Activated CD4-positive, alpha-beta T cell treated with anti-CD3 and anti-CD28 coated beads, Interleukin-2, amount 10 ng/mL, durations not matched to agents 24 days and 14 days (primary cell): ENCODE measurements at regions not wholly inside any gene's neighbourhood (a gene's known extent, or its start where the extent isn't known, plus 50 kb on each side); places are given as distances from the start of the nearest gene placed in this dataset.

Experiments used
- DNase-seq: peaks from one replicate; pipeline ENCODE4 v3.0.0; 2022
- H3K27ac Mint-ChIP-seq: one replicate; pipeline ENCODE4 v1.8.0; 2022; ENCODE audit warnings: mild to moderate bottlenecking, mixed read lengths
- H3K27me3 Mint-ChIP-seq: one replicate; pipeline ENCODE4 v1.8.0; 2022; ENCODE audit warnings: mixed read lengths
- H3K36me3 Mint-ChIP-seq: one replicate; pipeline ENCODE4 v1.8.0; 2022; ENCODE audit warnings: low read depth, mild to moderate bottlenecking, mixed read lengths
- H3K4me1 Mint-ChIP-seq: one replicate; pipeline ENCODE4 v1.8.0; 2021; ENCODE audit warnings: mixed read lengths
- H3K4me3 Mint-ChIP-seq: one replicate; pipeline ENCODE4 v1.8.0; 2022; ENCODE audit warnings: mild to moderate bottlenecking, moderate library complexity, mixed read lengths
- H3K9me3 Mint-ChIP-seq: one replicate; pipeline ENCODE4 v1.8.0; 2021; ENCODE audit warnings: mixed read lengths
- intact Hi-C: fragments of 100-400 bp; cut with micrococcal nuclease; formaldehyde crosslinking; loops from one replicate; pipeline ENCODE4 v1.15.1; 2023

DNA sequence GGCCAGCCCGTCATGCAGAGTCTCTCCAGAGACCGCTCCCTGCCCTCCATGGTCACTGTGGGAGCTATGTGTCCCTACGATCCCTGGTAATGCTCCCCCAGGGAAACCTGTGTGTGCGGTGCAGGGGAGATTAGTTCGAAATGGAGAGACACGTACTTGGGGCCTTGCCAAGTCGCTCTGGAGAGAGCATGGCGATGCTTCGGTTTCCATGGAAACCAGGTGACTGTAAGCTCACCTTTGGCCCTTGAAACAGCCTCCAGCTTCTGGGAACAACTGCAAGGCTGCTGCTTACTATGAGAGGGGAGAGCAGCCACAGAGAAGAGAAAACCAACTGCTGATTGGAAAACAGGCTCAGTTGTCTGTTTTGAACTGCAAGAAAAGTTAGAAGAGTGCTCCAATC lies 879.7 kb upstream of the EEF2KMT start:
- Mint-ChIP-seq H3K4me3 (no peak overlapping the region), H3K4me1 (no peaks in the 10 kb centered on the region), H3K27ac (no peak overlapping the region), H3K36me3 (no peaks in the 10 kb centered on the region), H3K9me3 (no peaks in the 10 kb centered on the region), H3K27me3 (no peaks in the 10 kb centered on the region)
- intact Hi-C loops, result no loop called here
- no peak for DNase-seq

DNA sequence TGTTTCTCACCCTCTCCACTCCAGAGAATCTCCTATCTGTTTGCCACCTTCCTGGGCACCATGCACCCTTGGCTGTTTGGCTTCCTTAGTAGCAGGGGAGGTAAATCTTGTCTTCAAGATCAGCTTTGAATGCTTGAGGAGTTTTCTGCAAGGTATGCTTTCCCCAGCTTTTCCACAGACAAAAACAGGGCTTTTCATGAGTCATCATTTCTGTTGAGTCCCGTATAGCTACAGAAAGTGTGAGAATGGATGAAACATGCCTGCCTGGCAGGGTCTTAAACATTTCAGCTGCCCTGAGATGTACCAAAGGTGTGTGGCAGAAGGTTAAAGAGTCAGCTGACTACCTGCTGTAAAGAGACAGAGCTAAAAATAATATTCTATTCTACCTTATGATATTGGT lies 875.2 kb upstream of the EEF2KMT start:
- Mint-ChIP-seq H3K27ac (no peak overlapping the region), H3K27me3 (no peaks in the 10 kb centered on the region), H3K4me3 (no peak overlapping the region), H3K36me3 (no peaks in the 10 kb centered on the region), H3K9me3 (peaks cover 9% of the 10 kb centered on the region), H3K4me1 (no peaks in the 10 kb centered on the region)
- intact Hi-C loops, result no loop called here
- no peak for DNase-seq

DNA sequence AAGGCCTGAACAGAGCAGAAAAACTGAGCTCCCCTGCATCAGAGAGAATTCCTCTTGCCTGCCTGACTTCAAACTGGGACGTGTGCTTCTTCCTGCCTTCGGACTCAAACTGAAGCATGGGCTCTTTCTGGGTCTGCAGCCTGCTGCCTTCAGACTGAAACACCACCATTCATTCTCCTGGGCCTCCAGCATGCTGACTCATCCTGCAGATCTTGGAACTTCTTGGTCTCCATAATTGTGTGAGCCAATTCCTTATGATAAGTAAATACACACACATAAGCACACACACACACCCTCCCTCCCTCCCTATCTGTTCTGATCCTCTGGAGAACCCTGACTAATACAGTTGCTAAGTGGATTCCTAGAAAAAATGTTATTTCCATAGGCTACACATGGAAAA lies 874.3 kb upstream of the EEF2KMT start:
- H3K27ac Mint-ChIP-seq, result no peak overlapping the region
- no peaks in the 10 kb centered on the region for H3K27me3 Mint-ChIP-seq

DNA sequence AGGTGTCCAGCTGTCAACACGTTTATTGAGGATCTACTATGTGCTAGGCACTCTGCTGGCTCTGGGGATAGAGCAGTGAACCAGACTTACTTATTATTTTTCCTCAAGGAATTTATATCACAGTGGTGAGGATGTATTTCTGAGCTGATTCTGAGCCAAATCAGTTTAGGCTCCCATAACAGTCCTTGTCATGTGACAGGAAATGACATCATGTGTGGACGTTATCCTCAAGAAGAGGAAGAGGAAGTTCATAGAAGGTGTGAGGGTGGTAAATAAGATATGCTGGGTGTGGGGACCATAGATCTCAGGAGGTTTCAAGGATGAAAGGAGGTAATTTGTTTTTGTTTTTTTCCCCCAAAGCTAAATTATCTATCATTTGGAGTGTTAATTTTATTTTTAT lies 873.5 kb upstream of the EEF2KMT start:
- no peak overlapping the region for H3K27ac Mint-ChIP-seq
- H3K9me3 Mint-ChIP-seq, result peaks cover 9% of the 10 kb centered on the region
- no peak for DNase-seq
- intact Hi-C loops, result no loop called here
- H3K4me1 Mint-ChIP-seq, result no peaks in the 10 kb centered on the region
- no peak overlapping the region for H3K4me3 Mint-ChIP-seq
- H3K36me3 Mint-ChIP-seq, result no peaks in the 10 kb centered on the region
- H3K27me3 Mint-ChIP-seq, result no peaks in the 10 kb centered on the region

More for the DNA sequence above, 874.3 kb upstream of the EEF2KMT start:
- H3K4me3 Mint-ChIP-seq, result no peak overlapping the region
- intact Hi-C loops, result no loop called here
- DNase-seq, result no peak
- H3K36me3 Mint-ChIP-seq, result no peaks in the 10 kb centered on the region
- H3K4me1 Mint-ChIP-seq, result no peaks in the 10 kb centered on the region
- peaks cover 9% of the 10 kb centered on the region for H3K9me3 Mint-ChIP-seq

DNA sequence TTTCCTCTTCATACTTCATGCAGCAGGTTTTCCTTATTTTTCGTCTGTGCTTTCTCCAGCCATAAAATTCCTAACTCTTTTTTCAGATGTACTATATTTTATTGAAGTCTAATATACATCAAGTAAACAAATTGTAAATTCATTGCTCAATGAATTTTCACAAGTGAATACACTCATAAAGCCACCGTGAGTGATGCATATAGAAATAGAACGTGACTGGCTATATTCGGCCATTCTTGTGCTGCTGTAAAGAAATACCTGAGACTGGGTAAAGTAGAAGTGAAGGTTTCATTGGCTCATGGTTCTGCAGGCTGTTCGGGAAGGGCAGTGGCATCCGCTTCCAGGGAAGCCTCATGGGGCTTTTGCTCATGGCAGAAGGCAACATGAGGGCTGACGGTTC lies 868.4 kb upstream of the EEF2KMT start:
- Mint-ChIP-seq H3K27me3 (no peaks in the 10 kb centered on the region), H3K4me1 (no peaks in the 10 kb centered on the region), H3K27ac (no peak overlapping the region), H3K4me3 (no peak overlapping the region), H3K9me3 (peaks cover 15% of the 10 kb centered on the region), H3K36me3 (no peaks in the 10 kb centered on the region)
- DNase-seq, result no peak
- intact Hi-C loops, result no loop called here

DNA sequence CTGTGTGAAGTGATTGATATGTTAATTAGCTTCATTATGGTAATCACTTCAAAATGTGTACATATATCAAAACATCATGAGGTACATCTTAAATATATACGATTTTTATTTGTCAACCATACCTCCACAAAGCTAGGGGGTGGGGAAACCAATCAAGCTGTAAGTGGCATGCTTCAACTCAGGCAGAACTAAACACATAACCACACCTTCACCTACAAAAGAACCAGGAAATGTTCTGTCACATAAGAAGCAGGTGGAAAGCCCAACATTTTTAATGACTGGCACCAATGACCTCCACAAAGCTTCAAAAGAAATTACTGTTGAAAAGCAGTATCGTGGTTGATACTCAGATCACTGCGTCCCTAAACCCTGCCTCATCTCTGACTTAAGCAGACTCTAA lies 867.7 kb upstream of the EEF2KMT start:
- DNase-seq, result no peak
- intact Hi-C loops, result no loop called here
- Mint-ChIP-seq H3K9me3 (peaks cover 12% of the 10 kb centered on the region), H3K4me1 (no peaks in the 10 kb centered on the region), H3K27ac (no peak overlapping the region), H3K27me3 (no peaks in the 10 kb centered on the region), H3K4me3 (no peak overlapping the region), H3K36me3 (no peaks in the 10 kb centered on the region)

DNA sequence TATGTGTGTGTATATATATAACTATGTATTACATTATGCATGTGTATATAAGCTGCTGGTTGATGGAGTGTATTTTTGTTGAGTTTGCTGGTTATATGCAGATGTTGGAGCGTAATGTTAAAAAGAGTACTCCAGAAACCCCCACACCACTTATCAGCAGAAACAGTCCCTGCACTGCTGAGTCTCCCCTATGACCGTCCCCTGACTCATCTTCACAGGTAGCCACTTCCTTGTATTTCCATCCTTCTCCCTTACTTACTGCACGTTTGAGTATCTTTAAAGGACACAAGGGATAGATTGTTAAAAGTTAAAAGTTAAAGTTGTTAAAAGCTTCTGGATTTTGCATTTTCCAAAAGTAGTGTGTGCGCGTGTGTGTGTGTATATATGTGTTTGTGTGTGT lies 853.9 kb upstream of the EEF2KMT start:
- Mint-ChIP-seq H3K27me3 (no peaks in the 10 kb centered on the region), H3K36me3 (peaks cover 1% of the 10 kb centered on the region), H3K9me3 (peaks cover 11% of the 10 kb centered on the region), H3K4me1 (no peaks in the 10 kb centered on the region), H3K4me3 (no peak overlapping the region), H3K27ac (no peak overlapping the region)
- intact Hi-C loops, result no loop called here
- DNase-seq, result no peak

DNA sequence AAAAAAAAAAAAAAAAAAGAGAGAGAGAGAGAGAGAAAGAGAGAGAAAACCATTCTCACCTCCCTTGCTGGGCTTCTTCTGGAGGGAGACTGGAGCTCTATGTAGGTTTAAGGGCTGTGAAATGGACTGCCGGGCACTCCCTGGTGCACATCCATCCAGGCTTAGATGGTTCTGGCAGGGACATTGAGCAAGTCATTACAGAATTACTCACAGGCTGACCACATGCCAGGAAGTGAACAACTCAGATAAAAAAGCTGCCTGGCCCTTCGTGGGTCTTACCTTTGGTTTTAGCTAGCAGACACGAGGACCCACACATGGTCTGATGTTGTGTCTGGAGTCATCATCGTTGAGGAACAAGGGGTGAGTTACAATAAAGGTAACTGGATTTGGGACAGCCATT lies 847.4 kb upstream of the EEF2KMT start:
- intact Hi-C loops, result no loop called here
- no peak for DNase-seq

DNA sequence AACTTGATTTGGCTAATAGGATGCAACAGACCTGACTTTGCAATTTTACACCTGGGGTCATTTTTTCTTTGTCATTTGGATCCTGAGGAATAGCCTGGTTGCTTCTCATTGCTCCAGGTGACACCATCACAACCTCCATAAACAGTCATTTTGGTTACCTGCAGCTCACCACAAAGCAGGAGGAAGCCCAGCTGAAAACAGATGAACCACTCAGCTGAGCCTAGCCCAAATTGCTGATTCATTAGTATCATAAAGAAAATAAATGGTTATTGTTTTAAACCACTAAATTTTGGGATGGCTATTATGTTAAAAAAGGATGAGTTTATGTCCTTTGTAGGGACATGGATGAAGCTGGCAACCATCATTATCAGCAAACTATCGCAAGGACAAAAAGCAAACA lies 841.0 kb upstream of the EEF2KMT start:
- no peaks in the 10 kb centered on the region for H3K4me1 Mint-ChIP-seq
- H3K9me3 Mint-ChIP-seq, result peaks cover 20% of the 10 kb centered on the region
- no peaks in the 10 kb centered on the region for H3K36me3 Mint-ChIP-seq
- no peaks in the 10 kb centered on the region for H3K27me3 Mint-ChIP-seq
- H3K27ac Mint-ChIP-seq, result no peak overlapping the region
- no peak overlapping the region for H3K4me3 Mint-ChIP-seq
- no peak for DNase-seq
- intact Hi-C loops, result no loop called here

More for the DNA sequence above, 847.4 kb upstream of the EEF2KMT start:
- H3K4me3 Mint-ChIP-seq, result no peak overlapping the region
- H3K27ac Mint-ChIP-seq, result no peak overlapping the region
- H3K27me3 Mint-ChIP-seq, result no peaks in the 10 kb centered on the region
- H3K36me3 Mint-ChIP-seq, result peaks cover 1% of the 10 kb centered on the region
- H3K9me3 Mint-ChIP-seq, result peaks cover 18% of the 10 kb centered on the region
- no peaks in the 10 kb centered on the region for H3K4me1 Mint-ChIP-seq

DNA sequence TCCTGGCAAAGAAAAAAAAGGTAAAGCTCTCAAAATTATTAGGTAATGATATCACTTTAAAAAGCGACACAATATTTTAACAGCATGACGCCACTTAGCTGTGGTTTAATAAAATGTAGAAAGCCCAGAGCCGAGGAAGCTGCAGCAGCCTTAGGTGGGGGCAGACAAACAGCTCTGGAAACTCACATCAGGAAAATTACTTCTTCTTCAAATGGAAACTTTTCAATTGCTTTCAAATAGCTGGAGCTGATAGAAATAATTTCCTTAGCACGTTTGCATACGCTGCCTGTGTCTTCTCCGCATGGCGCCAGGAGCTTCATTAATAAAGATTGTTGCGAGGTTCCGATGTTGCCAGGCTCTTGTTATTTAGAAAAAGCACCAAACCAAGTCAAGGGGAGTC lies 835.3 kb upstream of the EEF2KMT start:
- intact Hi-C loops, result no loop called here
- Mint-ChIP-seq H3K9me3 (peaks cover 25% of the 10 kb centered on the region), H3K27ac (no peak overlapping the region), H3K36me3 (no peaks in the 10 kb centered on the region), H3K4me3 (no peak overlapping the region), H3K4me1 (no peaks in the 10 kb centered on the region), H3K27me3 (no peaks in the 10 kb centered on the region)
- no peak for DNase-seq

DNA sequence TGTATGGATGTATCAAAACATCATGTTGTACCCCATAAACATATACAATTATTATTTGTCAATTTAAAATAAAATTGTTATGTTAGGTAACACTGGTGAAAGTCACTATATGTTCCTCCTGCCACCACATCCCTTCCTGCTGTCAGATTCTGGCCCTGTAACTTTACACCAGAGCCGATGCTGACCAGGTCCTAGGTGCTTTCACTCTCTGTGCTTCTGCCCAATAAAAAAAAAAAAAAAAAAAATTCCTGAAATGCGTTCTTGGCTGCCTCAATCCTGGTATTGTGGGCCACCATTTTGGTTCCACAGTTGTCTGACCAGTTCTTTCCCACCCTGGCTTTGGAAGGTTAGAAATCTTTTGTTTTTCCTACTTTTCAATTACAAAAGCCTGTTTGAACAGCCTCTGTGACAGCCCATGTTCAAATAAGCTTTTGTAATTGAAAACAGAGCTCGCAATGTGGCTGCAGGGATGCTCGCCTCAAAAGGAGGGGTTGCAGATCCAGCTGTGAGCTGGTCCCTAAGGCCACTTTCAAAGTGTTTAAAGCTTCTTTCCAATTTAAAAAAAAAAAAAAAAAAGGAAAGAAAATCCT lies 831.0 kb upstream of the EEF2KMT start:
- Mint-ChIP-seq H3K4me3 (no peak overlapping the region), H3K4me1 (no peaks in the 10 kb centered on the region), H3K9me3 (peaks cover 26% of the 10 kb centered on the region), H3K36me3 (no peaks in the 10 kb centered on the region), H3K27me3 (no peaks in the 10 kb centered on the region), H3K27ac (no peak overlapping the region)
- intact Hi-C loops, result no loop called here
- DNase-seq, result no peak

DNA sequence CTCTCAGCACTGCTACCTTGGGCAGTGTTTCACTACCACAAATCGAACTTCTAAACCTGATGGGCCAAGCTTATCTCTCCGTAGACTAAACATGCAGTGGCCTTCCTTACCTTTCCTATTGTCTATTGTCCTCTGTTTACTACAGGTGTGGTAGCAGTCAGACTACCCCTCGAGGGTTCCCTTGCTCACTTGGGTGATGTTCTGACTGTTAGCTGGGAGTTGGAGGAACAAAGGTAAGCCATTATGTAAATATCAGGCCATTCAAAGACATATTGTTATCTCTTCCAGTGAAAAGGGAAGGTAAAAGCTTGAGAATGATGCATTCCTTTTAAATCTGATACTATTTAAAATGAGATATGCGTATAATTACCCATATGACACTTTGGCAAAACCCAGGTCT lies 828.3 kb upstream of the EEF2KMT start:
- Mint-ChIP-seq H3K4me1 (no peaks in the 10 kb centered on the region), H3K9me3 (peaks cover 19% of the 10 kb centered on the region), H3K4me3 (no peak overlapping the region), H3K36me3 (no peaks in the 10 kb centered on the region), H3K27me3 (no peaks in the 10 kb centered on the region), H3K27ac (no peak overlapping the region)
- no peak for DNase-seq
- intact Hi-C loops, result no loop called here

DNA sequence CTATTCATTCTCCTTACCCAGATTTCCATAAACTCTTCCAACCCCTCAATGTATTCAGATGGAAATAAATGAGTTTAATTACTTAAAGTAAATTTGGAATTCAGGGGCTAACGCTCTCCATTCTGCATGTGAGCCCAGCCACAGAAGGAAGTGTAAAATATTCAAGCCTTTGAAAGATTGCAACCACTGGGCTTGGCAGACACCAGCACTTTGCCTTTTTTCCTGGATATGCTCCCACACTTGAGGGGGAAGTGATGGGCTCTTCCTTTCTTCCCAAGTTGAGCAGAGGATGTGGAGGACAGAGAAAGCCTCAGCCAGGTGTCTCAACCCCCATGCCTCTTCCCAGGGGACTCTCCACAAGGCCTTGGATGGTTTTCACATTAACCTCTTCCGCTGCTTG lies 825.1 kb upstream of the EEF2KMT start:
- intact Hi-C loops, result no loop called here
- Mint-ChIP-seq H3K4me1 (no peaks in the 10 kb centered on the region), H3K27me3 (no peaks in the 10 kb centered on the region), H3K27ac (no peak overlapping the region), H3K4me3 (no peak overlapping the region), H3K36me3 (no peaks in the 10 kb centered on the region), H3K9me3 (peaks cover 11% of the 10 kb centered on the region)
- no peak for DNase-seq

DNA sequence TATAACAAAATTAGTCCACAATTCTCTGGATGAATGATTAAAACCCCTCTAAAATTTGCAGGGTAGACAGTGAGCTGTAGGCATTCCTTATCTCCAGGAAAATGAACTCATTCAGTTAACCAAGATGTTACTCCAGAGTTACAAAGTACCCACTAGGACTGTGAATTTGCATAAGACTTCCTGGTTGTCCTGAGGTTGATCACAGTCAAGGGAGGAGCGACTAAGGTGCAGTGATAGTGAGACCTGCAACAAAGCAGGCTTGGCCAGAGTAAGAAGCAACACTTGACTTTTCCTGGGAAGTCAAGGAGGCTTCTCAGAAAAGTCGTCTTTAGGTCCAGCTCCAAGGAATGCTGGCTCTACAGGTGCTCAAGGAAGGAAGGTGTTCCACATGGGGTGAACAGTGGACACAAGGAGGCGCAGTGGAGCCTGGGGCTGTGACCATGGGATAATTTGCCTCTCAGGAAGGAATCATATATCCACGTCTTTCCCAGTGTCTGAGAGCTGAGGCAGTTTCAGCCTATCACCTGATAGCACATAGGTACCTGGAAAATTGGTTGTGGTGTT lies 821.1 kb upstream of the EEF2KMT start:
- H3K36me3 Mint-ChIP-seq, result no peaks in the 10 kb centered on the region
- intact Hi-C loops, result no loop called here
- no peak overlapping the region for H3K4me3 Mint-ChIP-seq
- no peak for DNase-seq
- H3K4me1 Mint-ChIP-seq, result no peaks in the 10 kb centered on the region
- H3K9me3 Mint-ChIP-seq, result peaks cover 5% of the 10 kb centered on the region
- H3K27ac Mint-ChIP-seq, result no peak overlapping the region
- no peaks in the 10 kb centered on the region for H3K27me3 Mint-ChIP-seq
